HG02885 (cell line): ENCODE measurements at regions not wholly inside any gene's neighbourhood (a gene's known extent, or its start where the extent isn't known, plus 50 kb on each side); places are given as distances from the start of the nearest gene placed in this dataset.

Source experiments
- ATAC-seq: cut with Tn5 transposase; IDR thresholded peaks from one replicate; pipeline ENCODE4 v1.9.1; 2021; ENCODE audit warnings: mild to moderate bottlenecking; ENCODE audit not compliant: unreplicated experiment, poor library complexity

GRCh38 chr15:70203981-70204560 is 106.4 kb upstream of the TLE3 start:
- no peak for ATAC-seq

- no peak for ATAC-seq
Measured at GRCh38 chr15:70202756-70203155, 105.0 kb upstream of the TLE3 start.

GRCh38 chr15:70201425-70201775 is 103.7 kb upstream of the TLE3 start:
- ATAC-seq: no peak

GRCh38 chr15:70200511-70201424 is 103.1 kb upstream of the TLE3 start:
- no peak for ATAC-seq

GRCh38 chr15:70199540-70200410 is 102.1 kb upstream of the TLE3 start:
- ATAC-seq: no peak

GRCh38 chr15:70199124-70199482 is 101.4 kb upstream of the TLE3 start:
- ATAC-seq: no peak

GRCh38 chr15:70198441-70199123 is 100.9 kb upstream of the TLE3 start:
- ATAC-seq: no peak

- no peak for ATAC-seq
Measured at GRCh38 chr15:70197945-70198361, 100.2 kb upstream of the TLE3 start.

- no peak for ATAC-seq
Measured at GRCh38 chr15:70197318-70197944, 99.7 kb upstream of the TLE3 start.

GRCh38 chr15:70196372-70197316 is 98.9 kb upstream of the TLE3 start:
- ATAC-seq: peak; percentile 83

- no peak for ATAC-seq
Measured at GRCh38 chr15:70195587-70196305, 98.0 kb upstream of the TLE3 start.

- no peak for ATAC-seq
Measured at GRCh38 chr15:70195171-70195570, 97.5 kb upstream of the TLE3 start.

- ATAC-seq: no peak
Measured at GRCh38 chr15:70194266-70194665, 96.5 kb upstream of the TLE3 start.

GRCh38 chr15:70193734-70194133 is 96.0 kb upstream of the TLE3 start:
- no peak for ATAC-seq

- no peak for ATAC-seq
Measured at GRCh38 chr15:70192490-70192889, 94.8 kb upstream of the TLE3 start.

GRCh38 chr15:70192041-70192440 is 94.3 kb upstream of the TLE3 start:
- ATAC-seq: no peak

- no peak for ATAC-seq
Measured at GRCh38 chr15:70190965-70191364, 93.2 kb upstream of the TLE3 start.
